ENCODE measurements at regions not wholly inside any gene's neighbourhood (a gene's known extent, or its start where the extent isn't known, plus 50 kb on each side); places are given as distances from the start of the nearest gene placed in this dataset.
"Not testable (repeated sequence)": the region's sequence is repeated elsewhere in the genome, so short reads cannot be mapped to it uniquely, and the experiment has no call there.

- Mint-ChIP-seq H3K4me1 (no peaks in the 10 kb centered on the region), H3K4me3 (no peak overlapping the region), H3K27me3 (peaks cover 20% of the 10 kb centered on the region), H3K27ac (no peak overlapping the region), H3K36me3 (ENCODE audit: low read depth) (no peaks in the 10 kb centered on the region)
- ATAC-seq, result no peak
- no peak for DNase-seq
- H3K9me3 ChIP-seq (ENCODE audit: control insufficient read depth, low read length, poor library complexity, severe bottlenecking), result no peaks in the 10 kb centered on the region
Measured at GRCh38 chr6:134676307-134677281, 273.3 kb downstream of the ALDH8A1 start.

- DNase-seq (no peak), ATAC-seq (no peak)
- H3K27me3 Mint-ChIP-seq, result peaks cover 20% of the 10 kb centered on the region
- H3K9me3 ChIP-seq (ENCODE audit: control insufficient read depth, low read length, poor library complexity, severe bottlenecking), result no peaks in the 10 kb centered on the region
- no peak overlapping the region for H3K4me3 Mint-ChIP-seq
- no peak overlapping the region for H3K27ac Mint-ChIP-seq
- no peaks in the 10 kb centered on the region for H3K4me1 Mint-ChIP-seq
- no peaks in the 10 kb centered on the region for H3K36me3 Mint-ChIP-seq (ENCODE audit: low read depth)
Measured at GRCh38 chr6:134675110-134676054, 274.5 kb downstream of the ALDH8A1 start.

- no peaks in the 10 kb centered on the region for H3K9me3 ChIP-seq (ENCODE audit: control insufficient read depth, low read length, poor library complexity, severe bottlenecking)
- Mint-ChIP-seq H3K36me3 (ENCODE audit: low read depth) (no peaks in the 10 kb centered on the region), H3K4me1 (no peaks in the 10 kb centered on the region), H3K27ac (no peak overlapping the region), H3K27me3 (peaks cover 20% of the 10 kb centered on the region), H3K4me3 (no peak overlapping the region)
- no peak for ATAC-seq
- no peak for DNase-seq
Measured at GRCh38 chr6:134674562-134674961, 275.3 kb downstream of the ALDH8A1 start.

GRCh38 chr6:134669485-134669884 lies 280.4 kb downstream of the ALDH8A1 start:
- peaks cover 14% of the 10 kb centered on the region for H3K27me3 Mint-ChIP-seq
- no peaks in the 10 kb centered on the region for H3K4me1 Mint-ChIP-seq
- H3K27ac Mint-ChIP-seq, result no peak overlapping the region
- no peak overlapping the region for H3K4me3 Mint-ChIP-seq
- H3K36me3 Mint-ChIP-seq (ENCODE audit: low read depth), result no peaks in the 10 kb centered on the region
- H3K9me3 ChIP-seq (ENCODE audit: control insufficient read depth, low read length, poor library complexity, severe bottlenecking), result no peaks in the 10 kb centered on the region
- no peak for DNase-seq
- ATAC-seq, result no peak

GRCh38 chr6:134667111-134667510 lies 282.8 kb downstream of the ALDH8A1 start:
- Mint-ChIP-seq H3K4me3 (no peak overlapping the region), H3K4me1 (no peaks in the 10 kb centered on the region), H3K36me3 (ENCODE audit: low read depth) (no peaks in the 10 kb centered on the region), H3K27me3 (peaks cover 4% of the 10 kb centered on the region), H3K27ac (no peak overlapping the region)
- ATAC-seq (no peak), DNase-seq (no peak)
- H3K9me3 ChIP-seq (ENCODE audit: control insufficient read depth, low read length, poor library complexity, severe bottlenecking), result no peaks in the 10 kb centered on the region

- Mint-ChIP-seq H3K27ac (no peak overlapping the region), H3K4me1 (no peaks in the 10 kb centered on the region), H3K27me3 (peaks cover 4% of the 10 kb centered on the region), H3K4me3 (no peak overlapping the region), H3K36me3 (ENCODE audit: low read depth) (no peaks in the 10 kb centered on the region)
- H3K9me3 ChIP-seq (ENCODE audit: control insufficient read depth, low read length, poor library complexity, severe bottlenecking), result no peaks in the 10 kb centered on the region
- no peak for DNase-seq
- ATAC-seq, result no peak
Measured at GRCh38 chr6:134666125-134666524, 283.8 kb downstream of the ALDH8A1 start.

- Mint-ChIP-seq H3K27me3 (peaks cover 4% of the 10 kb centered on the region), H3K4me3 (no peak overlapping the region)
- ATAC-seq, result no peak
Measured at GRCh38 chr6:134665029-134665723, 284.7 kb downstream of the ALDH8A1 start.

GRCh38 chr6:134663800-134664535 lies 285.9 kb downstream of the ALDH8A1 start:
- H3K4me1 Mint-ChIP-seq, result no peaks in the 10 kb centered on the region
- no peak overlapping the region for H3K27ac Mint-ChIP-seq
- DNase-seq (no peak), ATAC-seq (no peak)
- H3K4me3 Mint-ChIP-seq, result no peak overlapping the region
- no peaks in the 10 kb centered on the region for H3K9me3 ChIP-seq (ENCODE audit: control insufficient read depth, low read length, poor library complexity, severe bottlenecking)
- H3K27me3 Mint-ChIP-seq, result peaks cover 6% of the 10 kb centered on the region
- H3K36me3 Mint-ChIP-seq (ENCODE audit: low read depth), result no peaks in the 10 kb centered on the region

More at GRCh38 chr6:134665029-134665723, 284.7 kb downstream of the ALDH8A1 start:
- H3K4me1 Mint-ChIP-seq, result no peaks in the 10 kb centered on the region
- no peak overlapping the region for H3K27ac Mint-ChIP-seq
- no peaks in the 10 kb centered on the region for H3K9me3 ChIP-seq (ENCODE audit: control insufficient read depth, low read length, poor library complexity, severe bottlenecking)
- DNase-seq, result no peak
- H3K36me3 Mint-ChIP-seq (ENCODE audit: low read depth), result no peaks in the 10 kb centered on the region

GRCh38 chr6:134663356-134663755 lies 286.5 kb downstream of the ALDH8A1 start:
- no peak for ATAC-seq
- DNase-seq, result no peak
- Mint-ChIP-seq H3K4me3 (no peak overlapping the region), H3K4me1 (no peaks in the 10 kb centered on the region), H3K27me3 (peaks cover 9% of the 10 kb centered on the region), H3K27ac (no peak overlapping the region), H3K36me3 (ENCODE audit: low read depth) (no peaks in the 10 kb centered on the region)
- H3K9me3 ChIP-seq (ENCODE audit: control insufficient read depth, low read length, poor library complexity, severe bottlenecking), result no peaks in the 10 kb centered on the region

- H3K4me3 Mint-ChIP-seq, result no peak overlapping the region
- H3K9me3 ChIP-seq (ENCODE audit: control insufficient read depth, low read length, poor library complexity, severe bottlenecking), result no peaks in the 10 kb centered on the region
- H3K36me3 Mint-ChIP-seq (ENCODE audit: low read depth), result no peaks in the 10 kb centered on the region
- H3K4me1 Mint-ChIP-seq, result no peaks in the 10 kb centered on the region
- ATAC-seq (no peak), DNase-seq (no peak)
- H3K27me3 Mint-ChIP-seq, result peaks cover 9% of the 10 kb centered on the region
- no peak overlapping the region for H3K27ac Mint-ChIP-seq
Measured at GRCh38 chr6:134662077-134662700, 287.7 kb downstream of the ALDH8A1 start.

GRCh38 chr6:134659885-134660284 lies 290.0 kb downstream of the ALDH8A1 start:
- not testable (repeated sequence) for H3K4me3 Mint-ChIP-seq; H3K9me3 ChIP-seq (ENCODE audit: control insufficient read depth, low read length, poor library complexity, severe bottlenecking); H3K4me1 Mint-ChIP-seq; ATAC-seq; H3K36me3 Mint-ChIP-seq (ENCODE audit: low read depth); H3K27ac Mint-ChIP-seq; DNase-seq
- H3K27me3 Mint-ChIP-seq, result peaks cover 13% of the 10 kb centered on the region

- no peak for ATAC-seq
Measured at GRCh38 chr6:134658596-134658995, 291.3 kb downstream of the ALDH8A1 start.

More at GRCh38 chr6:134658596-134658995, 291.3 kb downstream of the ALDH8A1 start:
- no peak for DNase-seq
- H3K27ac Mint-ChIP-seq, result no peak overlapping the region
- peaks cover 18% of the 10 kb centered on the region for H3K27me3 Mint-ChIP-seq
- H3K4me1 Mint-ChIP-seq, result no peaks in the 10 kb centered on the region
- H3K36me3 Mint-ChIP-seq (ENCODE audit: low read depth), result peaks cover 2% of the 10 kb centered on the region
- H3K9me3 ChIP-seq (ENCODE audit: control insufficient read depth, low read length, poor library complexity, severe bottlenecking), result no peaks in the 10 kb centered on the region
- no peak overlapping the region for H3K4me3 Mint-ChIP-seq

Data from T-helper 17 cell (primary cell).